Astrocyte (in vitro differentiated cells and primary cell): ENCODE measurements at regions not wholly inside any gene's neighbourhood (a gene's known extent, or its start where the extent isn't known, plus 50 kb on each side); places are given as distances from the start of the nearest gene placed in this dataset.

Experiments
- DNase-seq: peaks from one replicate; pipeline ENCODE4 v3.0.0-alpha.2; 2010; ENCODE audit warnings: low read depth
- FAIRE-seq: peaks from 2 replicates; lab custom pipeline; 2011; peaks lifted over from hg19 to GRCh38; lab: Jason Lieb, UNC
- H2AFZ ChIP-seq: 2 replicates; pipeline ENCODE4 v1.6.0; 2012; ENCODE audit warnings: low read depth, low read length, inconsistent platforms
- H3K27ac ChIP-seq: 2 replicates; pipeline ENCODE4 v1.5.1; 2011; ENCODE audit warnings: low read depth, low read length, inconsistent platforms
- H3K27me3 ChIP-seq: 2 replicates; pipeline ENCODE4 v1.6.0; 2011; ENCODE audit warnings: low read length, inconsistent platforms; ENCODE audit not compliant: insufficient read depth
- H3K36me3 ChIP-seq: 2 replicates; pipeline ENCODE4 v1.5.1; 2011; ENCODE audit warnings: low read length, inconsistent platforms; ENCODE audit not compliant: insufficient read depth
- H3K4me1 ChIP-seq: 2 replicates; pipeline ENCODE4 v1.5.1; 2011; ENCODE audit warnings: low read length, inconsistent platforms; ENCODE audit not compliant: insufficient read depth
- H3K4me2 ChIP-seq: 2 replicates; pipeline ENCODE4 v1.6.0; 2012; ENCODE audit warnings: low read length, inconsistent platforms
- H3K4me3 ChIP-seq: 2 replicates; pipeline ENCODE4 v1.5.1; 2011; ENCODE audit warnings: low read depth, mild to moderate bottlenecking, low read length, inconsistent platforms; ENCODE audit not compliant: insufficient read depth
- H3K79me2 ChIP-seq: 2 replicates; pipeline ENCODE4 v1.6.0; 2012; ENCODE audit warnings: mild to moderate bottlenecking, low read length, inconsistent platforms; ENCODE audit not compliant: insufficient read depth
- H3K9ac ChIP-seq: 2 replicates; pipeline ENCODE4 v1.6.0; 2012; ENCODE audit warnings: mild to moderate bottlenecking, low read length, inconsistent platforms
- H3K9me3 ChIP-seq: 2 replicates; pipeline ENCODE4 v1.5.1; 2012; ENCODE audit warnings: low read depth, mild to moderate bottlenecking, low read length, inconsistent platforms; ENCODE audit not compliant: insufficient read depth
- H4K20me1 ChIP-seq: 2 replicates; pipeline ENCODE4 v1.6.0; 2012; ENCODE audit warnings: low read length, inconsistent platforms; ENCODE audit not compliant: insufficient read depth
- H3K27ac Mint-ChIP-seq: one replicate; pipeline ENCODE4 v1.8.0; 2021; ENCODE audit warnings: mild to moderate bottlenecking, mixed read lengths; ENCODE audit not compliant: unreplicated experiment
- H3K27me3 Mint-ChIP-seq: one replicate; pipeline ENCODE4 v1.8.0; 2021; ENCODE audit warnings: low read depth, mixed read lengths; ENCODE audit not compliant: unreplicated experiment
- H3K36me3 Mint-ChIP-seq: one replicate; pipeline ENCODE4 v1.8.0; 2021; ENCODE audit warnings: low read depth, mixed read lengths; ENCODE audit not compliant: unreplicated experiment
- H3K4me1 Mint-ChIP-seq: one replicate; pipeline ENCODE4 v1.8.0; 2021; ENCODE audit warnings: low read depth, mixed read lengths; ENCODE audit not compliant: unreplicated experiment
- H3K4me3 Mint-ChIP-seq: one replicate; pipeline ENCODE4 v1.8.0; 2021; ENCODE audit warnings: mild to moderate bottlenecking, moderate library complexity, mixed read lengths; ENCODE audit not compliant: unreplicated experiment
- H3K9me3 Mint-ChIP-seq: one replicate; pipeline ENCODE4 v1.8.0; 2021; ENCODE audit warnings: mild to moderate bottlenecking, mixed read lengths; ENCODE audit not compliant: unreplicated experiment
- CTCF ChIP-seq: IDR thresholded peaks from 2 replicates; pipeline ENCODE4 v1.5.1; 2011; ENCODE audit warnings: low read depth, mild to moderate bottlenecking, inconsistent platforms, low read length, moderate library complexity; ENCODE audit not compliant: insufficient read depth
- EZH2 ChIP-seq: IDR thresholded peaks from 2 replicates; pipeline ENCODE4 v1.6.1; 2012; ENCODE audit warnings: mild to moderate bottlenecking, low read length, inconsistent platforms; ENCODE audit not compliant: insufficient read depth

GRCh38 chr4:114196606-114197005 lies 217.2 kb upstream of the ARSJ start:
- H3K4me2 ChIP-seq: no peak overlapping the region
- H3K27ac Mint-ChIP-seq: no peak overlapping the region
- no peaks in the 10 kb centered on the region for H3K9me3 ChIP-seq
- no peaks in the 10 kb centered on the region for H3K36me3 Mint-ChIP-seq
- no peaks in the 10 kb centered on the region for H3K4me1 Mint-ChIP-seq
- no peak overlapping the region for H3K9ac ChIP-seq
- H2AFZ ChIP-seq: no peak overlapping the region
- no peaks in the 10 kb centered on the region for H3K79me2 ChIP-seq
- H3K4me3 Mint-ChIP-seq: no peak overlapping the region
- no peak for DNase-seq
- no peak overlapping the region for H3K27ac ChIP-seq
- no peaks in the 10 kb centered on the region for H3K27me3 ChIP-seq
- peaks cover 3% of the 10 kb centered on the region for H3K9me3 Mint-ChIP-seq
- H3K36me3 ChIP-seq: no peaks in the 10 kb centered on the region
- H3K4me1 ChIP-seq: no peaks in the 10 kb centered on the region
- no peaks in the 10 kb centered on the region for H4K20me1 ChIP-seq
- no peak for TF ChIP-seq EZH2
- TF ChIP-seq CTCF: no peak
- no peak for FAIRE-seq
- no peak overlapping the region for H3K4me3 ChIP-seq
- no peaks in the 10 kb centered on the region for H3K27me3 Mint-ChIP-seq

- FAIRE-seq (no peak), DNase-seq (no peak)
- TF ChIP-seq CTCF (no peak), EZH2 (no peak)
- Histone ChIP-seq H3K79me2 (no peaks in the 10 kb centered on the region), H3K4me1 (no peaks in the 10 kb centered on the region), H3K36me3 (no peaks in the 10 kb centered on the region), H3K4me2 (no peak overlapping the region), H3K4me3 (no peak overlapping the region), H4K20me1 (no peaks in the 10 kb centered on the region), H3K9ac (no peak overlapping the region), H3K27me3 (no peaks in the 10 kb centered on the region), H2AFZ (no peak overlapping the region), H3K9me3 (no peaks in the 10 kb centered on the region), H3K27ac (no peak overlapping the region)
- H3K36me3 Mint-ChIP-seq: no peaks in the 10 kb centered on the region
- H3K27ac Mint-ChIP-seq: no peak overlapping the region
- H3K27me3 Mint-ChIP-seq: no peaks in the 10 kb centered on the region
- peaks cover 3% of the 10 kb centered on the region for H3K9me3 Mint-ChIP-seq
- no peak overlapping the region for H3K4me3 Mint-ChIP-seq
- H3K4me1 Mint-ChIP-seq: no peaks in the 10 kb centered on the region
Observed at GRCh38 chr4:114200026-114200425, 220.6 kb upstream of the ARSJ start.

GRCh38 chr4:114205261-114205660 lies 225.8 kb upstream of the ARSJ start:
- no peaks in the 10 kb centered on the region for H3K36me3 Mint-ChIP-seq
- Histone ChIP-seq H3K9me3 (no peaks in the 10 kb centered on the region), H3K36me3 (no peaks in the 10 kb centered on the region), H3K4me2 (no peak overlapping the region), H3K79me2 (no peaks in the 10 kb centered on the region), H4K20me1 (no peaks in the 10 kb centered on the region), H3K9ac (no peak overlapping the region), H3K4me1 (no peaks in the 10 kb centered on the region), H2AFZ (no peak overlapping the region), H3K27me3 (no peaks in the 10 kb centered on the region), H3K27ac (no peak overlapping the region), H3K4me3 (no peak overlapping the region)
- no peak overlapping the region for H3K27ac Mint-ChIP-seq
- DNase-seq (no peak), FAIRE-seq (no peak)
- no peaks in the 10 kb centered on the region for H3K27me3 Mint-ChIP-seq
- no peaks in the 10 kb centered on the region for H3K9me3 Mint-ChIP-seq
- H3K4me3 Mint-ChIP-seq: no peak overlapping the region
- TF ChIP-seq EZH2: no peak
- no peak for TF ChIP-seq CTCF
- H3K4me1 Mint-ChIP-seq: peaks cover 8% of the 10 kb centered on the region
